Esophagus squamous epithelium (tissue), 4 donors: ENCODE measurements at regions not wholly inside any gene's neighbourhood (a gene's known extent, or its start where the extent isn't known, plus 50 kb on each side); places are given as distances from the start of the nearest gene placed in this dataset.

ENCODE experiments used
- CTCF ChIP-seq, 6 experiments: fragments of 450-650 bp in 4 of 6; fragments of 200-600 bp in 2 of 6; sonication (generic) in 2 of 6; IDR thresholded peaks; one replicate each; pipeline ENCODE4 v1.5.1; 2016 to 2019; ENCODE audit warnings: antibody characterized with exemption in 6 of 6, mild to moderate bottlenecking in 4 of 6, moderate library complexity in 4 of 6
- POLR2A ChIP-seq, 4 donors: fragments of 450-650 bp; IDR thresholded peaks; one replicate each; pipeline ENCODE4 v1.6.1; 2017; ENCODE audit warnings: antibody characterized with exemption in 4 of 4, mild to moderate bottlenecking in 4 of 4, moderate library complexity in 3 of 4

DNA sequence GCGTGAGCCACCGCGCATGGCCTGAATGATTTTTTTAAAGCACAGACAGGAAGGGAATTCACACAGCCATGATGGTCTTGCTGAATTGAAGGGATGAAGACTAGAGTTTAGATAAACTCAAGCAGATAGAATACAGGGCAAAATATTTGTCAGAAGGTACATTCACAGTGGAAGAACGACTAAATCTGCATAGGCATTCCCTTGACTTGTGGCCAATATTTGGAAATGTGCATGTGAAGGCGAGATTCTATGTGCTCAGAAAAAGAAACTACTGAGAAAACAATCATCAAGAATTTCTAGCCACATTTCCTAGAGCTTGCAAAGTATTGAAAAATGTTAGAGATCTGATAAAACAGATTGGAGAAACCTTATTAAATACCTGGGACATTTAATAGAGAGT, 1166.2 kb downstream of the DNAJB9 start:
- TF ChIP-seq CTCF (IDR thresholded peaks at IDR 0.05) (no peak), POLR2A (IDR thresholded peaks at IDR 0.05) (no peak)
